ENCODE measurements at regions not wholly inside any gene's neighbourhood (a gene's known extent, or its start where the extent isn't known, plus 50 kb on each side); places are given as distances from the start of the nearest gene placed in this dataset.

DNA sequence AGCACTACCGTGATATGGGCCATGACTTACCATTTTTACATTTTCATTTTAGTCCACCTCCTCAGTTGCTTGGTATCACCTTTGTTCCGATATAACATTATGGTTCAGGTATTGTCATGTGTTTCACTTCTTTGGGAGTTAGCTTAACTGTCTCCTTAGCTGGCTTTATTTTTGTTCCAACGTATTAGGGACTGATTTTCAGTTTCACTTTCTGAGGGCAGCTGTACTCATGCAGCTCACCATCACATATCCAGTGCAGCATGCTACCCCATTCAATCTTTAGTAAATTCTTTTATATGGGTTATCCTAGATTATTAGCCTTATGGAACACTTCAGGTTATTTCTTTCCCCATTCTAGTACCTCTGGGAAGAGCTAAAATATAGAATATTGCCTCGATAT lies 362.2 kb upstream of the IRAK1BP1 start:
- DNase-seq (ENCODE audit: low spot score) = no peak
- WGBS = 65% methylated on average over 4 of the region's 4 CpGs
- no peaks in the 10 kb centered on the region for H3K9me3 ChIP-seq (ENCODE audit: control insufficient read depth in 4 of 4, low read length in 3 of 4)
- no peak overlapping the region for H3K27ac ChIP-seq (ENCODE audit: low read depth in 1 of 2, low read length in 2 of 2)
- H3K27me3 ChIP-seq (ENCODE audit: control insufficient read depth in 4 of 4, insufficient read depth in 4 of 4, low read length in 3 of 4) = peaks cover 0 to 3% (median 0%) of the 10 kb centered on the region in 4 donors
- TF ChIP-seq EGR1 (IDR thresholded peaks at IDR 0.05; ENCODE audit: low read depth in 2 of 2) (no peak), YY1 (IDR thresholded peaks at IDR 0.05) (no peak), NR2F2 (IDR thresholded peaks at IDR 0.05) (no peak), FOXA2 (IDR thresholded peaks at IDR 0.05) (no peak), HNF4G (IDR thresholded peaks at IDR 0.05) (no peak), GABPA (IDR thresholded peaks at IDR 0.05 in 1 of 2, conservative IDR thresholded peaks at IDR 0.05 in 1 of 2) (no peak), SP1 (IDR thresholded peaks at IDR 0.05) (no peak), RXRA (IDR thresholded peaks at IDR 0.05) (no peak), RAD21 (IDR thresholded peaks at IDR 0.05) (no peak), HNF4A (conservative IDR thresholded peaks at IDR 0.05) (no peak), JUND (IDR thresholded peaks at IDR 0.05) (no peak)
- TF ChIP-seq, protein P1, sequence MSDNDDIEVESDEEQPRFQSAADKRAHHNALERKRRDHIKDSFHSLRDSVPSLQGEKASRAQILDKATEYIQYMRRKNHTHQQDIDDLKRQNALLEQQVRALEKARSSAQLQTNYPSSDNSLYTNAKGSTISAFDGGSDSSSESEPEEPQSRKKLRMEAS (IDR thresholded peaks at IDR 0.05) = no peak
- TF ChIP-seq, protein P2, sequence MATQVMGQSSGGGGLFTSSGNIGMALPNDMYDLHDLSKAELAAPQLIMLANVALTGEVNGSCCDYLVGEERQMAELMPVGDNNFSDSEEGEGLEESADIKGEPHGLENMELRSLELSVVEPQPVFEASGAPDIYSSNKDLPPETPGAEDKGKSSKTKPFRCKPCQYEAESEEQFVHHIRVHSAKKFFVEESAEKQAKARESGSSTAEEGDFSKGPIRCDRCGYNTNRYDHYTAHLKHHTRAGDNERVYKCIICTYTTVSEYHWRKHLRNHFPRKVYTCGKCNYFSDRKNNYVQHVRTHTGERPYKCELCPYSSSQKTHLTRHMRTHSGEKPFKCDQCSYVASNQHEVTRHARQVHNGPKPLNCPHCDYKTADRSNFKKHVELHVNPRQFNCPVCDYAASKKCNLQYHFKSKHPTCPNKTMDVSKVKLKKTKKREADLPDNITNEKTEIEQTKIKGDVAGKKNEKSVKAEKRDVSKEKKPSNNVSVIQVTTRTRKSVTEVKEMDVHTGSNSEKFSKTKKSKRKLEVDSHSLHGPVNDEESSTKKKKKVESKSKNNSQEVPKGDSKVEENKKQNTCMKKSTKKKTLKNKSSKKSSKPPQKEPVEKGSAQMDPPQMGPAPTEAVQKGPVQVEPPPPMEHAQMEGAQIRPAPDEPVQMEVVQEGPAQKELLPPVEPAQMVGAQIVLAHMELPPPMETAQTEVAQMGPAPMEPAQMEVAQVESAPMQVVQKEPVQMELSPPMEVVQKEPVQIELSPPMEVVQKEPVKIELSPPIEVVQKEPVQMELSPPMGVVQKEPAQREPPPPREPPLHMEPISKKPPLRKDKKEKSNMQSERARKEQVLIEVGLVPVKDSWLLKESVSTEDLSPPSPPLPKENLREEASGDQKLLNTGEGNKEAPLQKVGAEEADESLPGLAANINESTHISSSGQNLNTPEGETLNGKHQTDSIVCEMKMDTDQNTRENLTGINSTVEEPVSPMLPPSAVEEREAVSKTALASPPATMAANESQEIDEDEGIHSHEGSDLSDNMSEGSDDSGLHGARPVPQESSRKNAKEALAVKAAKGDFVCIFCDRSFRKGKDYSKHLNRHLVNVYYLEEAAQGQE (IDR thresholded peaks at IDR 0.05) = no peak
- TF ChIP-seq, protein P3, sequence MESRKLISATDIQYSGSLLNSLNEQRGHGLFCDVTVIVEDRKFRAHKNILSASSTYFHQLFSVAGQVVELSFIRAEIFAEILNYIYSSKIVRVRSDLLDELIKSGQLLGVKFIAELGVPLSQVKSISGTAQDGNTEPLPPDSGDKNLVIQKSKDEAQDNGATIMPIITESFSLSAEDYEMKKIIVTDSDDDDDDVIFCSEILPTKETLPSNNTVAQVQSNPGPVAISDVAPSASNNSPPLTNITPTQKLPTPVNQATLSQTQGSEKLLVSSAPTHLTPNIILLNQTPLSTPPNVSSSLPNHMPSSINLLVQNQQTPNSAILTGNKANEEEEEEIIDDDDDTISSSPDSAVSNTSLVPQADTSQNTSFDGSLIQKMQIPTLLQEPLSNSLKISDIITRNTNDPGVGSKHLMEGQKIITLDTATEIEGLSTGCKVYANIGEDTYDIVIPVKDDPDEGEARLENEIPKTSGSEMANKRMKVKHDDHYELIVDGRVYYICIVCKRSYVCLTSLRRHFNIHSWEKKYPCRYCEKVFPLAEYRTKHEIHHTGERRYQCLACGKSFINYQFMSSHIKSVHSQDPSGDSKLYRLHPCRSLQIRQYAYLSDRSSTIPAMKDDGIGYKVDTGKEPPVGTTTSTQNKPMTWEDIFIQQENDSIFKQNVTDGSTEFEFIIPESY (IDR thresholded peaks at IDR 0.05) = no peak
- TF ChIP-seq, protein P4, sequence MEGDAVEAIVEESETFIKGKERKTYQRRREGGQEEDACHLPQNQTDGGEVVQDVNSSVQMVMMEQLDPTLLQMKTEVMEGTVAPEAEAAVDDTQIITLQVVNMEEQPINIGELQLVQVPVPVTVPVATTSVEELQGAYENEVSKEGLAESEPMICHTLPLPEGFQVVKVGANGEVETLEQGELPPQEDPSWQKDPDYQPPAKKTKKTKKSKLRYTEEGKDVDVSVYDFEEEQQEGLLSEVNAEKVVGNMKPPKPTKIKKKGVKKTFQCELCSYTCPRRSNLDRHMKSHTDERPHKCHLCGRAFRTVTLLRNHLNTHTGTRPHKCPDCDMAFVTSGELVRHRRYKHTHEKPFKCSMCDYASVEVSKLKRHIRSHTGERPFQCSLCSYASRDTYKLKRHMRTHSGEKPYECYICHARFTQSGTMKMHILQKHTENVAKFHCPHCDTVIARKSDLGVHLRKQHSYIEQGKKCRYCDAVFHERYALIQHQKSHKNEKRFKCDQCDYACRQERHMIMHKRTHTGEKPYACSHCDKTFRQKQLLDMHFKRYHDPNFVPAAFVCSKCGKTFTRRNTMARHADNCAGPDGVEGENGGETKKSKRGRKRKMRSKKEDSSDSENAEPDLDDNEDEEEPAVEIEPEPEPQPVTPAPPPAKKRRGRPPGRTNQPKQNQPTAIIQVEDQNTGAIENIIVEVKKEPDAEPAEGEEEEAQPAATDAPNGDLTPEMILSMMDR (IDR thresholded peaks at IDR 0.05; ENCODE audit: low read depth, low read length, missing input control) = no peak
- TF ChIP-seq, protein P5, sequence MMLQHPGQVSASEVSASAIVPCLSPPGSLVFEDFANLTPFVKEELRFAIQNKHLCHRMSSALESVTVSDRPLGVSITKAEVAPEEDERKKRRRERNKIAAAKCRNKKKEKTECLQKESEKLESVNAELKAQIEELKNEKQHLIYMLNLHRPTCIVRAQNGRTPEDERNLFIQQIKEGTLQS (IDR thresholded peaks at IDR 0.05) = no peak
- H3K4me3 ChIP-seq (ENCODE audit: low read depth in 1 of 3, low read length in 3 of 3) = no peak overlapping the region
- no peaks in the 10 kb centered on the region for H3K4me1 ChIP-seq (ENCODE audit: control insufficient read depth in 4 of 4, insufficient read depth in 4 of 4, low read length in 3 of 4)
- H3K36me3 ChIP-seq (ENCODE audit: control insufficient read depth in 4 of 4, insufficient read depth in 3 of 4, low read depth in 1 of 4, low read length in 3 of 4) = no peaks in the 10 kb centered on the region
- no peak overlapping the region for H3K9ac ChIP-seq (ENCODE audit: low read depth in 1 of 2, low read length in 2 of 2)

DNA sequence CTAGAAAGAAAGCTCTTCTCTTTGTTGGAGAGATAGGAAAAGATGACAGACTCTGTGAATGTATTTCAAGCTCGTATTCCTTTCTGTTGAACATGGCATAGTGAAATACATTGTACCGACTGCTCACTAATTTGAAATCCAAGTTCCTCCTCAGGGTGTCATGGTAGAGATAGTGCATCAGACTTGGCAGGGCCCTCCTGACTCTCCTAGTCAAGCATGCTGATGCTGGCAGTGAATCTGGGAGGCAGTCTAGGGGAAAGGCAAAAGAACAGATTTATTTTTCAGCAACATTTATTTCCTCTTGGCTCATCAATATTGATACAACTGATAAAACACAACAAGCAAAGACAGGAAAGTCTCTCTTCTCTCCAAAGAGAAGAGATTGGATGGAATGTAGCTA lies 356.3 kb upstream of the IRAK1BP1 start:
- H3K36me3 ChIP-seq (ENCODE audit: control insufficient read depth in 4 of 4, insufficient read depth in 3 of 4, low read depth in 1 of 4, low read length in 3 of 4) = no peaks in the 10 kb centered on the region
- TF ChIP-seq JUND (IDR thresholded peaks at IDR 0.05) = no peak
- H3K27ac ChIP-seq (ENCODE audit: low read depth in 1 of 2, low read length in 2 of 2) = no peak overlapping the region
- no peak overlapping the region for H3K4me3 ChIP-seq (ENCODE audit: low read depth in 1 of 3, low read length in 3 of 3)
- H3K9me3 ChIP-seq (ENCODE audit: control insufficient read depth in 4 of 4, low read length in 3 of 4) = no peaks in the 10 kb centered on the region
- H3K4me1 ChIP-seq (ENCODE audit: control insufficient read depth in 4 of 4, insufficient read depth in 4 of 4, low read length in 3 of 4) = no peaks in the 10 kb centered on the region
- 82% methylated on average over 2 of the region's 2 CpGs for WGBS
- H3K27me3 ChIP-seq (ENCODE audit: control insufficient read depth in 4 of 4, insufficient read depth in 4 of 4, low read length in 3 of 4) = no peaks in the 10 kb centered on the region
- DNase-seq (ENCODE audit: low spot score) = no peak
- H3K9ac ChIP-seq (ENCODE audit: low read depth in 1 of 2, low read length in 2 of 2) = no peak overlapping the region
